HAP-1 (cell line): ENCODE measurements at regions not wholly inside any gene's neighbourhood (a gene's known extent, or its start where the extent isn't known, plus 50 kb on each side); places are given as distances from the start of the nearest gene placed in this dataset.

ENCODE experiments used
- DNase-seq, 2 experiments: peaks; one replicate each; pipeline ENCODE4 v3.0.0-alpha.2; 2016 to 2020; ENCODE audit warnings: low spot score in 2 of 2
- H3K27me3 ChIP-seq: fragments of 250-450 bp; sonication (Bioruptor Pico); 2 replicates; pipeline ENCODE4 v1.5.1; 2020; ENCODE audit warnings: low read depth, mild to moderate bottlenecking, moderate library complexity
- H3K36me3 ChIP-seq: fragments of 250-450 bp; sonication (Bioruptor Pico); replicated peaks from 2 replicates; pipeline ENCODE4 v1.5.1; 2020; ENCODE audit warnings: mild to moderate bottlenecking
- H3K4me1 ChIP-seq: fragments of 250-450 bp; sonication (Bioruptor Pico); 2 replicates; pipeline ENCODE4 v1.5.1; 2020; ENCODE audit warnings: mild to moderate bottlenecking
- H3K4me3 ChIP-seq: fragments of 250-450 bp; sonication (Bioruptor Pico); 2 replicates; pipeline ENCODE4 v1.5.1; 2020; ENCODE audit warnings: mild to moderate bottlenecking, moderate library complexity
- H3K9me3 ChIP-seq: fragments of 250-450 bp; sonication (Bioruptor Pico); 2 replicates; pipeline ENCODE4 v1.5.1; 2020; ENCODE audit warnings: mild to moderate bottlenecking, moderate library complexity
- in situ Hi-C: fragments of 300-500 bp; cut with MboI; formaldehyde crosslinking; loops from 3 replicates; pipeline ENCODE4 v1.14.3; 2020; ENCODE audit warnings: low sequenced_read_pairs, inconsistent platforms, mixed read lengths

DNA sequence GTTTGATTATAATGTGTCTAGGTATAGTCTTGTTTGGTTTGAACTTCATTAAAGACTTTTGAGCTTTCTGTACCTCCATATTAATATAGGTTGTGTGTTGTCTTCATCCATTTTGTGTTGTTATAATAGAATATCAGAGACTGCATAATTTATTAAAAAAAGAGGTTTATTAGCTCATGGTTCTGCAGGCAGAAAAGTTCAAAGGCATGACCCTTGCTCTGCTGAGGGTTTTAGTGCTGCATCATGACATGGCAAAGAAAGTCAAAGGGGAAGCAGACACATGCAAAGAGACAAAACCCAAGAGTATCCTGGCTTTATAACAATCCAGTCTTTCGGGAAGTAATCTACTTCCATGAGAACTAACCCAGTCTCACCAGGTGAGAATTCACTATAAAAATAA, 358.2 kb downstream of the EDEM1 start:
- DNase-seq: no peak
- Histone ChIP-seq H3K36me3 (no peaks in the 10 kb centered on the region), H3K9me3 (no peaks in the 10 kb centered on the region), H3K27me3 (no peaks in the 10 kb centered on the region), H3K4me1 (no peaks in the 10 kb centered on the region), H3K4me3 (no peak overlapping the region)
- in situ Hi-C loops: no loop called here

DNA sequence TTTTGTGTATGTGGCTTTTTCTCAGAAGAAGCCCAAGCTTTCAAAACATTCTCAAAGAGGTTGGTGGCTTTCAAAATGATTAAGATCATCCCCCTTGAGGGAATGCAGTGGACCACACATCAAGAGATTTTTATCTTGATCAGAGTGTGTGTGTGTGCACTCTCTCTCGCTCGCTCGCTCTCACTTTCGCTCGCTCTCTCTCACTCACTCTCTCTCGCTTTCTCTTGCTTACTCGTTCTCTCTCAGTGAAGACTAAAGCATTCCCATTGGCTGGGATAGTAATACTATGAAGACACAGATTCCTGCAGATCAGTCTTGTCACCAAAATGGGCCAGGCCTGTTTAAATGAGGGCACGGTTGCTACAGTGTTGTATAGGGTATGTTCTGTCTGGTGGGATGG, 365.7 kb downstream of the EDEM1 start:
- H3K27me3 ChIP-seq: no peaks in the 10 kb centered on the region
- no peaks in the 10 kb centered on the region for H3K9me3 ChIP-seq
- H3K36me3 ChIP-seq: no peaks in the 10 kb centered on the region
- H3K4me1 ChIP-seq: no peaks in the 10 kb centered on the region
- in situ Hi-C loops: no loop called here
- no peak for DNase-seq
- no peak overlapping the region for H3K4me3 ChIP-seq

DNA sequence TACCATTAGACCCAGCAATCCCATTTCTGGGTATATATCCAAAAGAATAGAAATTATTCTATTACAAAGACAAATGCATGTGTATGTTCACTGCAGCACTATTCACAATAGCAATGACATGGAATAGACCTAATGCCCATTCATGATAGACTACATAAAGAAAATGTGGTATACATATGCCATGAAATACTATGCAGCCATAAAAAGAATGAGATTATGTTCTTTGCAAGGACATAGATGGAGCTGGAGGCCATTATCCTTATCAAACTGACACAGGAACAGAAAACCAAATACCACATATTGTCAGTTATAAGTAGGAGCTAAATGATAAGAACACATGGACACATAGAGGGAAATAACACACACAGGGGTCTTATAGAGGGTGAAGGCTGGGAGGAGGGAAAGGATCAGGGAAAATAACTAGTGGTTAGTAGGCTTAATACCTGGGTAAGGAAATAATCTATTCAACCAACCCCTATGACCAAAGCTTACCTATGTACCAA, 366.8 kb downstream of the EDEM1 start:
- no peaks in the 10 kb centered on the region for H3K36me3 ChIP-seq
- no peak for DNase-seq
- H3K9me3 ChIP-seq: no peaks in the 10 kb centered on the region
- H3K27me3 ChIP-seq: no peaks in the 10 kb centered on the region
- H3K4me3 ChIP-seq: no peak overlapping the region
- no peaks in the 10 kb centered on the region for H3K4me1 ChIP-seq
- in situ Hi-C loops: no loop called here

DNA sequence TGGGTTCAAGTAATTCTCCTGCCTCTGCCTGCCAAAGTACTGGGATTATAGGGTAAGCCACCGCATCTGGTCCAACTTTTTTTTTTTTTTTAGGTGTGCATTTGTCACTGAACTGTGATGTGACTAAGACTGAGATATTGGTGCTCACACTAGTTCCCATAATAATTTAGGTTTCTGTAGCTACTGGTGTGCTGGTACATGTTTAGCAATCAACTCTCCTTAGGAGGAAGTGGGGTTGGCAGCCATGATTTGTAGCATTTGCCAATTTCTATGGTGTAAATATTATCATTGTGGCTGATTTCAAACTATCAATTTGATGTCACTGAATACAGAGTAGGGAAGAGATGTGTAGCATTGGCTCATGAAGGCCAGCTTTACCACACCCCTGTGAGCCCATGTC, 372.7 kb downstream of the EDEM1 start:
- Histone ChIP-seq H3K36me3 (no peaks in the 10 kb centered on the region), H3K4me1 (no peaks in the 10 kb centered on the region), H3K9me3 (no peaks in the 10 kb centered on the region), H3K27me3 (no peaks in the 10 kb centered on the region), H3K4me3 (no peak overlapping the region)
- no peak for DNase-seq
- in situ Hi-C loops: no loop called here

DNA sequence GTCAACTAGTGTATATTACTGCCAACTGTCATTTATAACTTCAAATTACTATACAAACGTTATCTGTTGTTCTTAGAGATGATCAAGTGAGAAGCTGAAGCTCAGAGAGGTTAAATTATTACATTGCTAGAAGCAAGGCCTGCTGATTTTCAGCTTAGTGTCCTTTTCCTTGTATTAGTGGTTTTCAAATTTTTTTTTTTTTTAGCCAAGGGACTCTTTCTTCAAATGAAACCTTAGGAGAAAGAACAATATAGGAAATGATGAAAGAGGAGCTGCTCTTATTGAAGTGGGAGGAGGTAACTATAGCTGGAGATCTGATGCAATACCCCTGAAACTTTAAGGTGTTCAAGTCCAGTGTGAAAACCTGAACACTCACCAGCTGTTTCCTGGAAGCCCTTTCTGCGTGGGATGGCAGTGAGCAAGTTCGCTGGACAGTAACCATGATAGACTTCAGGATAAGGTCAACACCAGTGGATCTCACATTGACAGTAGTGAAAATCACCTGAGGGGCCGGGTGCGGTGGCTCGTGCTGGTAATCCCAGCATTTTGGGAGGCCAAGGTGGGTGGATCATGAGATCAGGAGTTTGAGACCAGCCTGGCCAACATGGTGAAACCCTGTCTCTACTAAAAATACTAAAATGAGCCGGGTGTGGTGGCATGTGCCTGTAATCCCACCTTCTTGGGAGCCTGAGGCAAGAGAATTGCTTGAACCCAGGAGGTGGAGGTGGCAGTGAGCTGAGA, 376.2 kb downstream of the EDEM1 start:
- DNase-seq: no peak
- Histone ChIP-seq H3K36me3 (no peaks in the 10 kb centered on the region), H3K4me1 (no peaks in the 10 kb centered on the region), H3K9me3 (no peaks in the 10 kb centered on the region), H3K4me3 (no peak overlapping the region), H3K27me3 (no peaks in the 10 kb centered on the region)
- in situ Hi-C loops: no loop called here

DNA sequence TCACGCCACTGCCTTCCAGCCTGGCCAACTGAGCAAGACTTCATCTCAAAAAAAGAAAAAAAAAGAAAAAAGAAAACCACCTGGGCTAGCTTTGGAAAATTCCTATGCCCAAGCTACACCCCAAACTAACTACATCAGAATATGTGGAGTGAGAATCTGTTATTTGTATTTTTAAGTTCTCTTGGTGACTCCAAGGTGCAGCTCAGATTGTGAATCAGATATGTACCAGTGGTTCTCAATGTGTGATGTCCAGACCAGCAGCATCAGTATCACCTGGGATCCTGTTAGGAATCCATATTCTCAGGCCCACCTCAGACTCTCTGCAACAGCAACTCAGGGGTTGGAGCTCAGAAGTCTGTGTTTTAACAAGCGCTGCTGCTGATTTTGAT, 376.8 kb downstream of the EDEM1 start:
- H3K36me3 ChIP-seq: no peaks in the 10 kb centered on the region
- no peaks in the 10 kb centered on the region for H3K9me3 ChIP-seq
- no peak overlapping the region for H3K4me3 ChIP-seq
- no peaks in the 10 kb centered on the region for H3K4me1 ChIP-seq
- in situ Hi-C loops: no loop called here
- DNase-seq: no peak
- H3K27me3 ChIP-seq: no peaks in the 10 kb centered on the region

DNA sequence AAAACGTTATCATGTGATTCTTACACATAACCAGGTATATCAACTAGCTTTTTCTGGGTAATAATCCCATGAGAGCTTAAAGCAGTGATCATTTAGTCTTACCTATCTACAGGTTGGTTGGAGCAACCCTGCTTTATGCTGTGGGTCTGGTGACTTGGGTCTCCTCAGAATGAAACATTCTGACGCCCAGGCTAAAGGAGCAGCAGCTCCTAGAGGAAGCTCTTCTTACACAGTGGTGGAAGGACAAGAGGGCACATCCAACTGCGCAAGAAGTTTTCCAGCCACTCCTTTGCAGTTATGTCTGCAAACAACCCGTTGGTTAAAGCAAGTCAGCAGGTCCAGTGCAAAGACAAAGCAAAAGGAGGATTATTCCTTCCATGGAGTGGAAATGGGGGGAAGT, 377.5 kb downstream of the EDEM1 start:
- no peaks in the 10 kb centered on the region for H3K36me3 ChIP-seq
- H3K9me3 ChIP-seq: no peaks in the 10 kb centered on the region
- no peaks in the 10 kb centered on the region for H3K4me1 ChIP-seq
- in situ Hi-C loops: no loop called here
- no peaks in the 10 kb centered on the region for H3K27me3 ChIP-seq
- no peak for DNase-seq
- H3K4me3 ChIP-seq: no peak overlapping the region

DNA sequence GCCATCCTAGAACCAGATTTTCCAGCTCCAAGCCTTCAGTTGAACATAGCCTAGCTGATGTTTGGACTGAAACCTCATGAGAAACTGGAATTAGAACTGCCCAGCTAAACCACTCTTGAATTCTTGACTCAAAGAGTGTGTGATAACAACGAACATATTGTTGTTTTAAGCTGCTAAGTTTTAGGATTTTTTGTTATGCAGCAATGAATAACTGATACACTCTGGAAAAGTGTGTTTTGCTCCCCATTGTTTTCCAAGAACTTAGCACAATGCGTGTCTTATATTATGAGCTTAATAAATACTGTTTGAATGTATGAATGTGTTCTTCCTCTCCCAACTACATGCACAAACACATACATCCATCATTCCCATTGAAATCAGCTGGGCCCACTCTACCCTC, 379.6 kb downstream of the EDEM1 start:
- no peaks in the 10 kb centered on the region for H3K4me1 ChIP-seq
- no peaks in the 10 kb centered on the region for H3K27me3 ChIP-seq
- no peaks in the 10 kb centered on the region for H3K36me3 ChIP-seq
- no peaks in the 10 kb centered on the region for H3K9me3 ChIP-seq
- no peak overlapping the region for H3K4me3 ChIP-seq
- no peak for DNase-seq
- in situ Hi-C loops: no loop called here

DNA sequence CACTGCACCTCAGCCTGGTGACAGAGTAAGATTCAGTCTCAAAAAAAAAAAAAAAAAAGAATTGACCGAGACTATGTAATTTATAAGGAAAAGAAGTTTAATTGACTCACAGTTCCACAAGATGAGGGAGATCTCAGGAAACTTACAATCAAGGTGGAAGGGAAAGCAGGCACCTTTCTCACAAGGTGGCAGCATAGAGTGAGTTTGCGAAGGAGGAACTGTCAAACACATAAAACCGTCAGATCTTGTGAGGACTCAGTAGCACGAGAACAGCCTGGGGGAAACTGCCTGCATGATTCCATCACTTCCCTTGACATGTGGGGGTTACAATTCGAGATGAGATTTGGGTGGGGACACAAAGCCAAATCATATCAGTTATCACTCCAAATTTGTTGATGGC, 380.9 kb downstream of the EDEM1 start:
- H3K4me3 ChIP-seq: no peak overlapping the region
- in situ Hi-C loops: no loop called here
- H3K4me1 ChIP-seq: no peaks in the 10 kb centered on the region
- no peaks in the 10 kb centered on the region for H3K36me3 ChIP-seq
- no peaks in the 10 kb centered on the region for H3K27me3 ChIP-seq
- no peaks in the 10 kb centered on the region for H3K9me3 ChIP-seq
- DNase-seq: peak in 1 of 2 experiments; percentile 7

DNA sequence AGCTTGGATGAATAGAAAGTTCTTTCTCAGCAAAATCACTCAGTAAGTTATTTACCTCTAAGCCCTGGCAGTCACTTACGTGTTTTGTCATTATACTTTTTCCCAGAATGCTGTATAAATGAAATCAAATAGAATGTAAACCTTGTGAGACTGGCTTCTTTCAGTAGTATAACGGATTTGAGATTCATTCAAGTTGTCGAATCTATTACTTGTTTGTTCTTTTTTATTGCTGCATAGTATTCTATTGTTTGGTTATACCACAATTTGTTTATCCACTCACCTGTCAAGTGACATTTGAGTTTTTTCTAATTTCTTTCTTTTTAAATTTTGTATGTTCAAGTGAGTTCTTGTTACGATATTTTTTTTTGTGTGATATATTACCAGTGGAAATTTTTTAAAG, 381.6 kb downstream of the EDEM1 start:
- no peaks in the 10 kb centered on the region for H3K9me3 ChIP-seq
- no peak overlapping the region for H3K4me3 ChIP-seq
- no peaks in the 10 kb centered on the region for H3K4me1 ChIP-seq
- DNase-seq: no peak
- H3K27me3 ChIP-seq: no peaks in the 10 kb centered on the region
- in situ Hi-C loops: no loop called here
- H3K36me3 ChIP-seq: no peaks in the 10 kb centered on the region

DNA sequence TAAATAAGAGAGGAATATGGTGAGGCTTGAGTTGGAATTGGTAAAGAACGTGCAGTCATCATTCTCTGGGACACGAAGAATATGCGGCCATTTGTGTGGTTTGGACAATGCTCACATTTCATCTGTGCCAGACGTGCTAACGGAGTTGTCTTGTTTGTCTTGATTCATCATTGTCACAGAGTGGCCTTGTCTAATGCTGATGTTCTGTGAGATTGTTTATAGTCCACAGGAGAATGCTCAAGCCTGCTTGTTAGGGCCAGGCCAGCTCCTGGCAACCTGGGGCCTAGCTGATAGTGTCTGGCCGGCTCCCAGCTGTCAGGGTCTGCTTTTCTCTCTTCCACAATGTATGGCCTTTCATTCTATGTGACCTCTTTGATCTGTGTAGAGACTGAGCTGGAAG, 384.7 kb downstream of the EDEM1 start:
- no peaks in the 10 kb centered on the region for H3K9me3 ChIP-seq
- no peak for DNase-seq
- no peak overlapping the region for H3K4me3 ChIP-seq
- in situ Hi-C loops: no loop called here
- no peaks in the 10 kb centered on the region for H3K36me3 ChIP-seq
- no peaks in the 10 kb centered on the region for H3K27me3 ChIP-seq
- no peaks in the 10 kb centered on the region for H3K4me1 ChIP-seq

DNA sequence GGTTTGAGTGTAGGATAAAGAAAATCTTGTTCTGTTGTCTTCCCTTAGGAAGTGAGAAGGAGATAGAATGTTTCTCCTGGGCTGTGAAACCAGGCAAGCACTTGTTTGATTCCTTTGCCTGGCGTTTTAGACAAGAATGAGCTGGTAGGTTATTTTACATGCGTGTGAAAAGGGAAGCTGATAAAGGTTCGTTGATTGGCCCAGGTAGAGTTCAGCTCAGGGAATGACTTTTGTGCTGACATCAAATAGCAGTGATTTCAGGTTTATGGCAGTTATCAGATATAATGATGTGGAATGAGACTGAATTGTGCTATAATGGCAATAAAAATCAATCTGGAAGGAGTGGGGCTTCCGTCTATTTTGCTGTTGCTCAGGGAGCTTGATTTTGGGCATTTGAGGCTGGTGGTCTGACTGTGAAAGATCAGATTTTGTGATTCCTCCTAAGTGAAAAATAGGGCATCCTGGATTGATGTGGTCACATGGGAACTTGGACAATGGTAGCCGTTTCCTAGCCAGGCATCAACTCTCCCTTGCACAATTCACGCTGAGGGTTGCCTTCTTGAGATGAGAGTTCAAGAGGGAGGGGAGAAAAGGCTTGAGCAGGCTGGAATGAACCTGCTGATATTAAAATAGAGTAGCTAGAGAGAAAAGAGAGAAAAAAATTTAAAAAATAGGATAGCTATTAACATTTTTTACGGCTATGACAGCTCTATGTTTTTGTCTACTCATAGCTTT, 388.9 kb downstream of the EDEM1 start:
- no peak overlapping the region for H3K4me3 ChIP-seq
- H3K4me1 ChIP-seq: no peaks in the 10 kb centered on the region
- in situ Hi-C loops: no loop called here

DNA sequence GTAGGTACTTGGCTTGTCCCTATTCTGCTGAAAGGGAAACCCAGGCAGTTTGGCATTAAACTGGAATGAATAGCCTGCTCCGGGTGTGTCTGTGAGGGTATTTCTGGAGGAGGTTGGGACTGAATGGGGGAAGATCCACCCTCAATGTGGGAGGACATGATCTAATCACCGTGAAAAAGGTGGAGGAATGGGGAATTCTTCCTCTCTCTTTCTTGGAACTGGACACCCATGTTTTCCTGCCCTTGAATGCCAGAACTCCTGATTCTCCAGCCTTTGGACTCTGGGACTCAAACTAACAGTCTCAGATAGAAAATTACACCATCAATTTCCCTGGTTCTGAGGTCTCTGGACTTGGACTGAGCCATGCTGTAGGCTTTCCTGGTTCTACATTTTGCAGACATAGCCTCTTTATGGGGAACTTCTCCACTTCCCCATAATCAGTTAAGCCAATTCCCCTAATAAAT, 391.7 kb downstream of the EDEM1 start:
- Histone ChIP-seq H3K27me3 (no peaks in the 10 kb centered on the region), H3K9me3 (no peaks in the 10 kb centered on the region), H3K4me1 (no peaks in the 10 kb centered on the region), H3K4me3 (no peak overlapping the region), H3K36me3 (no peaks in the 10 kb centered on the region)
- DNase-seq: no peak
- in situ Hi-C loops: no loop called here

More for the DNA sequence above, 388.9 kb downstream of the EDEM1 start:
- no peaks in the 10 kb centered on the region for H3K27me3 ChIP-seq
- H3K9me3 ChIP-seq: no peaks in the 10 kb centered on the region
- no peaks in the 10 kb centered on the region for H3K36me3 ChIP-seq
- DNase-seq: no peak

DNA sequence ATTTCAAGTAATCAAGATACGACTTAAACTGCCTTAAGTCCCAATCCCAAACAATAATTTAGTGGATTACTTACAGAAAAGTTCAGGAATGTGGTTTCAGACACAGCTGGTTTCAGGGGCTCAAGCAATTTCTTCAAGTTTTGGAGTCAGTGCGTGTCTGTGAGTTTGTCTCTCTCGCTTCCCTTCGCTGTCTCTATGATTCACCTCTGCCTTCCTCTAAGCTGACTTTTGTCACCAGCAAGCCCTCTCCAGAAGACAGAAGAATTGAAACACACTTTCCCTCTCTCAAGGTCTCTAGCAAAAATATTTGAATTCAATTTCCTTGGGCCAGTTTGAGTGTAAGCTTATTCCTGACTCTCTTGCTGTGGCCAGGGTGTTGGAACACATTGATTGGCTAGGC, 392.4 kb downstream of the EDEM1 start:
- H3K27me3 ChIP-seq: no peaks in the 10 kb centered on the region

More for the DNA sequence above, 392.4 kb downstream of the EDEM1 start:
- no peak overlapping the region for H3K4me3 ChIP-seq
- no peaks in the 10 kb centered on the region for H3K9me3 ChIP-seq
- no peaks in the 10 kb centered on the region for H3K36me3 ChIP-seq
- no peak for DNase-seq
- in situ Hi-C loops: no loop called here
- H3K4me1 ChIP-seq: no peaks in the 10 kb centered on the region
